Sigmoid colon (tissue), 4 donors: ENCODE measurements at regions not wholly inside any gene's neighbourhood (a gene's known extent, or its start where the extent isn't known, plus 50 kb on each side); places are given as distances from the start of the nearest gene placed in this dataset.

Experiments used
- EP300 ChIP-seq, 4 donors: sonication (generic); formaldehyde crosslinking; IDR thresholded peaks; one replicate each; pipeline ENCODE4 v1.6.1; 2017; ENCODE audit warnings: antibody characterized with exemption in 4 of 4
- POLR2A ChIP-seq, 2 donors: fragments of 450-650 bp; IDR thresholded peaks; one replicate each; pipeline ENCODE4 v1.6.1; 2016; ENCODE audit warnings: antibody characterized with exemption in 2 of 2, mild to moderate bottlenecking in 2 of 2, moderate library complexity in 2 of 2
- POLR2AphosphoS5 ChIP-seq, 4 donors: sonication (generic); formaldehyde crosslinking; IDR thresholded peaks; one replicate each; pipeline ENCODE4 v1.6.1; 2017; ENCODE audit warnings: antibody characterized with exemption in 4 of 4
- TF ChIP-seq, protein P1 (sequence below), 4 experiments: fragments of 450-650 bp in 3 of 4; fragments of 200-600 bp in 1 of 4; IDR thresholded peaks; one replicate each; pipeline ENCODE4 v1.5.1; 2016 to 2019; ENCODE audit warnings: antibody characterized with exemption in 4 of 4, mild to moderate bottlenecking in 3 of 4, moderate library complexity in 2 of 4

DNA sequence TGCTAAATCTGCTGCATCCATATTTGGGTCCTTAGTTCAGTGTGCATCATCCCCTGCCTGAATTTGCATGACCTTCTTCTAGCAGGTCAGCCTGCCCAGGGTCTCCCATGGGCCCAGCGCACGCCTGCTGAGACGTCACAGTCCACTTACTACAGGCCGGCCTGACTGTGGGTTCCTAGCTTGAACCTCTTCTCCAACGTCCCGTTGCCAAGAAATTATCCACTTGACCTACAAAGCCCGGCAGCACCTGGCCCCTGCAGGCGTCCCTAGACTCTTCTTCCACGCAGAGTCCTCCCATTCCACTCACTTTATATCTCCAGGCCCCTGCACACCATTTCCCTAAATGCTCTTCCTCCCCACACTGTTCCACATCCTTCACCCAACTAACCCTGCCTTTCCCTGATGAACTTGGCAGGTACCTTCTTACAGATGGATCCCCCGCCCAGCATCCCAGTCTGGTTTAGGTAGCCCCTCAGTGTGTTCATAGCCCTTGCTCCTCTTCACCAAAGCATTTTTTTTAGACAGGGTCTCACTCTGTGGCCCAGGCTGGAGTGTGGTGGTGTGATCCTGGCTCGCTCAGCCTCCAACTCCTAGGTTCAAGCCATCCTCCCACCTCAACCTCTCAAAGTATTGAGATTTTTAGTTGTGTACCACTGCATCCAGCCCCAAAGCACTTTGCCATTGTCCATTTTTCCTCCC, 155.0 kb upstream of the SOX1 start:
- TF ChIP-seq POLR2AphosphoS5 (IDR thresholded peaks at IDR 0.05) (no peak), POLR2A (IDR thresholded peaks at IDR 0.05) (no peak), EP300 (IDR thresholded peaks at IDR 0.05) (no peak)
- TF ChIP-seq, protein P1, sequence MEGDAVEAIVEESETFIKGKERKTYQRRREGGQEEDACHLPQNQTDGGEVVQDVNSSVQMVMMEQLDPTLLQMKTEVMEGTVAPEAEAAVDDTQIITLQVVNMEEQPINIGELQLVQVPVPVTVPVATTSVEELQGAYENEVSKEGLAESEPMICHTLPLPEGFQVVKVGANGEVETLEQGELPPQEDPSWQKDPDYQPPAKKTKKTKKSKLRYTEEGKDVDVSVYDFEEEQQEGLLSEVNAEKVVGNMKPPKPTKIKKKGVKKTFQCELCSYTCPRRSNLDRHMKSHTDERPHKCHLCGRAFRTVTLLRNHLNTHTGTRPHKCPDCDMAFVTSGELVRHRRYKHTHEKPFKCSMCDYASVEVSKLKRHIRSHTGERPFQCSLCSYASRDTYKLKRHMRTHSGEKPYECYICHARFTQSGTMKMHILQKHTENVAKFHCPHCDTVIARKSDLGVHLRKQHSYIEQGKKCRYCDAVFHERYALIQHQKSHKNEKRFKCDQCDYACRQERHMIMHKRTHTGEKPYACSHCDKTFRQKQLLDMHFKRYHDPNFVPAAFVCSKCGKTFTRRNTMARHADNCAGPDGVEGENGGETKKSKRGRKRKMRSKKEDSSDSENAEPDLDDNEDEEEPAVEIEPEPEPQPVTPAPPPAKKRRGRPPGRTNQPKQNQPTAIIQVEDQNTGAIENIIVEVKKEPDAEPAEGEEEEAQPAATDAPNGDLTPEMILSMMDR (IDR thresholded peaks at IDR 0.05): no peak
